ENCODE measurements at regions not wholly inside any gene's neighbourhood (a gene's known extent, or its start where the extent isn't known, plus 50 kb on each side); places are given as distances from the start of the nearest gene placed in this dataset.

DNA sequence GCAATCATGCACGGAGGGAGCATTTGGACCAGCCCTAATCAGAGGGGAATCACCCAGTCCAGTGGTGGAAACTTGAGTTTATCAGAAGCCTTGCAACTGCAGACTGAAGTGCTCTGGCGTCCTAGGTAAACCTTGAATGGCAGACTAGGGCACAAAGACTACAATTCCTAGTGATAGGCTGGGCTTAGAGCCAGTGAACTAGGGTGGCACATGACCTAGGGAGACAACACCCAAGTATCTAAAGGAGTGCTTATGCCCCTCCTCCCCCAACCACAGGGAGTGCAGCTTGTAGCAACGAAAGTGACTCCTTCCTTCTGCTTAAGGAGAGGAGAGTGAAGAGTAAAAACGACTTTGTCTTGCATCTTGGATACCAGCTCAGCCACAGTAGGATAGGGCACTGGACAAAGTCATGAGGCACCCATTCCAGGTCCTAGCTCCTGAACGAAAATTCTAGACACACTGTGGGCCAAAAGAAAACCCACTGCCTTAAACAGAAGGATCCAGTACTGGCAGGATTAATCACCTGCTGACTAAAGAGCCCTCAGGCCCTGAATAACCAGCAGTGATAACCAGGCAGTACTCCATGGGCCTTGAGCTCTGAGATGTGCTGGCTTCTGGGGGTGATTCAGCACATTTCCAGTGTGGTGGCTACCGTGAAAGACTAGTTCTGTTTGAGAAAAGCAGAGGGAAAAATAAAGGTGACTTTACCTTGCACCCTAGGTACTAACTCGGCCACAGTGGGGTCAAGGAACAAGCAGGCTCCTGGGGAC is 58.7 kb upstream of the STARD8 start:
- Mint-ChIP-seq H3K4me3 (no peak overlapping the region), H3K9me3 (peaks cover 4 to 16% (median 10%) of the 10 kb centered on the region in 7 donors), H3K27ac (peak overlapping the region in 1 of 7 donors; percentile 55), H3K36me3 (no peaks in the 10 kb centered on the region), H3K27me3 (ENCODE audit: low read depth in 3 of 3) (peaks cover 0 to 1% (median 0%) of the 10 kb centered on the region in 3 donors), H3K4me1 (no peaks in the 10 kb centered on the region)
- WGBS (ENCODE audit: insufficient coverage): 57% methylated on average over 2 of the region's 7 CpGs
- H3K4me2 ChIP-seq (replicated peaks; ENCODE audit: extremely low read depth, low read length, poor library complexity, severe bottlenecking): no peak overlapping the region
- H3K4me3 ChIP-seq (replicated peaks in 1 of 3; ENCODE audit: low read depth in 2 of 3, low read length in 3 of 3): no peak overlapping the region
- peaks cover 0 to 12% of the 10 kb centered on the region in 2 donors for H3K9me3 ChIP-seq (replicated peaks in 1 of 2; ENCODE audit: control insufficient read depth in 1 of 2, insufficient read depth in 1 of 2, low read length in 2 of 2)
- no peaks in the 10 kb centered on the region for H3K27me3 ChIP-seq (ENCODE audit: control insufficient read depth in 2 of 2, insufficient read depth in 2 of 2, low read length in 2 of 2)
- H4K20me1 ChIP-seq (ENCODE audit: insufficient read depth, low read length): no peaks in the 10 kb centered on the region
- H3K4me1 ChIP-seq (ENCODE audit: control insufficient read depth in 1 of 2, insufficient read depth in 2 of 2, low read length in 2 of 2): no peaks in the 10 kb centered on the region
- intact Hi-C loops (cut with micrococcal nuclease): no loop called here
- no peak for DNase-seq
- H3K36me3 ChIP-seq (replicated peaks in 1 of 2; ENCODE audit: control insufficient read depth in 1 of 2, insufficient read depth in 2 of 2, low read length in 2 of 2): no peaks in the 10 kb centered on the region
- H3K9ac ChIP-seq (ENCODE audit: insufficient read depth, low read length, poor library complexity, severe bottlenecking): no peak overlapping the region
- no peaks in the 10 kb centered on the region for H3K79me2 ChIP-seq (ENCODE audit: insufficient read depth, low read length)
- H3K27ac ChIP-seq (ENCODE audit: low read depth in 1 of 2, low read length in 2 of 2): no peak overlapping the region
- H2AFZ ChIP-seq (ENCODE audit: insufficient read depth, low read depth, low read length, poor library complexity, severe bottlenecking): no peak overlapping the region
- TF ChIP-seq, protein P1, sequence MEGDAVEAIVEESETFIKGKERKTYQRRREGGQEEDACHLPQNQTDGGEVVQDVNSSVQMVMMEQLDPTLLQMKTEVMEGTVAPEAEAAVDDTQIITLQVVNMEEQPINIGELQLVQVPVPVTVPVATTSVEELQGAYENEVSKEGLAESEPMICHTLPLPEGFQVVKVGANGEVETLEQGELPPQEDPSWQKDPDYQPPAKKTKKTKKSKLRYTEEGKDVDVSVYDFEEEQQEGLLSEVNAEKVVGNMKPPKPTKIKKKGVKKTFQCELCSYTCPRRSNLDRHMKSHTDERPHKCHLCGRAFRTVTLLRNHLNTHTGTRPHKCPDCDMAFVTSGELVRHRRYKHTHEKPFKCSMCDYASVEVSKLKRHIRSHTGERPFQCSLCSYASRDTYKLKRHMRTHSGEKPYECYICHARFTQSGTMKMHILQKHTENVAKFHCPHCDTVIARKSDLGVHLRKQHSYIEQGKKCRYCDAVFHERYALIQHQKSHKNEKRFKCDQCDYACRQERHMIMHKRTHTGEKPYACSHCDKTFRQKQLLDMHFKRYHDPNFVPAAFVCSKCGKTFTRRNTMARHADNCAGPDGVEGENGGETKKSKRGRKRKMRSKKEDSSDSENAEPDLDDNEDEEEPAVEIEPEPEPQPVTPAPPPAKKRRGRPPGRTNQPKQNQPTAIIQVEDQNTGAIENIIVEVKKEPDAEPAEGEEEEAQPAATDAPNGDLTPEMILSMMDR (IDR thresholded peaks at IDR 0.05): no peak

DNA sequence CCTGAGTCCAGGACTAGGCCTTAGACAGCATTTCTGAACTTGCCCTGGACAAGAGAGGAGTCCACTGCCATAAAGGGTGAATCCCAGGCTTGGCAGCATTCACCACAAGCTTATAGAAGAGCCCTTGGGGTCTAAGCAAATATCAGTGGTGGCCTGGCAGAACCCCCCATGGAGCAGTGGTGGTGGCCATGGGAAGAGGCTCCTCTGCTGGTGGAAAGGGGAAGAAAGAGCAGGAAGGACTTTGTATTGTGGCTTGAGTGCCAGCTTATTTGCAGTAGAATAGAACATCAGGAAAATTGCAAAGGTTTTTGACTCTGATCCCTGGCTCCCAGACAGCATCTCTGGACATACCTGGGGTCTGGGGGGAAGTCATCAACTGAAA is 58.1 kb upstream of the STARD8 start:
- Histone ChIP-seq H3K9ac (ENCODE audit: insufficient read depth, low read length, poor library complexity, severe bottlenecking) (no peak overlapping the region), H3K27ac (ENCODE audit: low read depth in 1 of 2, low read length in 2 of 2) (no peak overlapping the region), H3K27me3 (ENCODE audit: control insufficient read depth in 2 of 2, insufficient read depth in 2 of 2, low read length in 2 of 2) (no peaks in the 10 kb centered on the region), H3K4me2 (replicated peaks; ENCODE audit: extremely low read depth, low read length, poor library complexity, severe bottlenecking) (no peak overlapping the region), H2AFZ (ENCODE audit: insufficient read depth, low read depth, low read length, poor library complexity, severe bottlenecking) (no peak overlapping the region), H4K20me1 (ENCODE audit: insufficient read depth, low read length) (no peaks in the 10 kb centered on the region), H3K36me3 (replicated peaks in 1 of 2; ENCODE audit: control insufficient read depth in 1 of 2, insufficient read depth in 2 of 2, low read length in 2 of 2) (no peaks in the 10 kb centered on the region), H3K4me3 (replicated peaks in 1 of 3; ENCODE audit: low read depth in 2 of 3, low read length in 3 of 3) (no peak overlapping the region), H3K79me2 (ENCODE audit: insufficient read depth, low read length) (no peaks in the 10 kb centered on the region), H3K4me1 (ENCODE audit: control insufficient read depth in 1 of 2, insufficient read depth in 2 of 2, low read length in 2 of 2) (no peaks in the 10 kb centered on the region), H3K9me3 (replicated peaks in 1 of 2; ENCODE audit: control insufficient read depth in 1 of 2, insufficient read depth in 1 of 2, low read length in 2 of 2) (peaks cover 0 to 12% of the 10 kb centered on the region in 2 donors)
- no peak overlapping the region for H3K27ac Mint-ChIP-seq
- intact Hi-C loops (cut with micrococcal nuclease): no loop called here
- H3K4me1 Mint-ChIP-seq: no peaks in the 10 kb centered on the region
- H3K4me3 Mint-ChIP-seq: no peak overlapping the region
- H3K27me3 Mint-ChIP-seq (ENCODE audit: low read depth in 3 of 3): peaks cover 0 to 1% (median 0%) of the 10 kb centered on the region in 3 donors
- TF ChIP-seq, protein P1 (IDR thresholded peaks at IDR 0.05): no peak
- peaks cover 7 to 19% (median 14%) of the 10 kb centered on the region in 7 donors for H3K9me3 Mint-ChIP-seq
- DNase-seq: no peak
- no peaks in the 10 kb centered on the region for H3K36me3 Mint-ChIP-seq

Measured in CD14-positive monocyte (primary cell).